CD4-positive, alpha-beta T cell treated with Interleukin-15 for 1 hour (primary cell): ENCODE measurements at regions not wholly inside any gene's neighbourhood (a gene's known extent, or its start where the extent isn't known, plus 50 kb on each side); places are given as distances from the start of the nearest gene placed in this dataset.

Experiments
- DNase-seq: peaks from one replicate; pipeline ENCODE4 v3.0.0-alpha.2; 2020

GRCh38 chr20:6480328-6481200, 286.9 kb upstream of the BMP2 start:
- DNase-seq: no peak

GRCh38 chr20:6473197-6473596, 294.3 kb upstream of the BMP2 start:
- no peak for DNase-seq

DNA sequence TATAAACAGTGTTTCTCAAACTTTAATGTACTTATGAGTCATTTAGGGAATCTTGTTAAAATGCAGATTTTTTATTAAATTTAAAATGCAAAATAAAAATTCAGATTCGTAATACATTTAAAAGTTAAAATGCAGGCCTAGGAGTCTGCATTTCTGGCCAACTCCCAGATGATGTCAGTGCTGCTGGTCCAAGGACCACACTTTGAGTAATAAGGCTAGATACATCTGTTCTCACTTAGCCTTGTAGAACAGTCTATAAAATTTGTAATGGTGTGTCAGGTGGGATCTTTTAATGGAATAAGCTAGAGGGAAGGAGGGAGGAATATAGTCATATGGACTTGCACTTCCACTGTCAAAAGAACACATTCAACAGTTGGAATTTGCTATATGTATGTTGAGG, 295.6 kb upstream of the BMP2 start:
- no peak for DNase-seq

GRCh38 chr20:6471110-6471647, 296.3 kb upstream of the BMP2 start:
- DNase-seq: no peak

GRCh38 chr20:6469695-6470094, 297.8 kb upstream of the BMP2 start:
- no peak for DNase-seq

DNA sequence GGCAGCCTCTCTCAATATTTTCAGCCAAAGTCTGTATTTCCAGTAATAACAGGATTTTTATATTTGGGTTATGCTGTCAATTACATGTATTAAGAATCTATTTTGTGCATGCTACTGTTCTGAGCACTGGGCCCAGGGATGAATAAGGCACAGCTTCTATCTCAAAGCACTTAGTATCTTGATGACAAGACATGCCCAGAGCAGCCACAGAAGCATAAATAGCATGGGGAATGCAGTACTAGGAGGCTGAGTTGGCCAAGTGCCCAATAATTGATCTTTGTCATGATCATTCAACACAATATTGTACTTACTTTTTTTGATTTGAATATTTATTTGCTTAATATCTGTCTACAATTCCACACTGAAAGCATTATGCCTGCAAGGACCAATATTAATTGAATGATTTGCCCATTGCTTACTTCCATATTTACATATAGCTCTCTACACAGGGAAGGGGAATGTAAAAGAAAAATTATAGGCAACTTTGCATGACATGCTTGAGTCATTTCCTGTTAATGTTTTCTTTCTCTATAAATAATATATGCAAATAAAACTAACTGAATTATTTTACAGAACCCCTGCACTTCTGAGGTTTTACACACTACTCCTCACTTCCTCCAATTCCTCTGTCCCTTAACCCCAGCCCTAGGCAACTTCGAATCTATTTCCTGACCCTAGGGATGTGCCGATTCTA, 298.9 kb upstream of the BMP2 start:
- no peak for DNase-seq

GRCh38 chr20:6467562-6467961, 299.9 kb upstream of the BMP2 start:
- DNase-seq: no peak

GRCh38 chr20:6466075-6466810, 301.2 kb upstream of the BMP2 start:
- DNase-seq: no peak

DNA sequence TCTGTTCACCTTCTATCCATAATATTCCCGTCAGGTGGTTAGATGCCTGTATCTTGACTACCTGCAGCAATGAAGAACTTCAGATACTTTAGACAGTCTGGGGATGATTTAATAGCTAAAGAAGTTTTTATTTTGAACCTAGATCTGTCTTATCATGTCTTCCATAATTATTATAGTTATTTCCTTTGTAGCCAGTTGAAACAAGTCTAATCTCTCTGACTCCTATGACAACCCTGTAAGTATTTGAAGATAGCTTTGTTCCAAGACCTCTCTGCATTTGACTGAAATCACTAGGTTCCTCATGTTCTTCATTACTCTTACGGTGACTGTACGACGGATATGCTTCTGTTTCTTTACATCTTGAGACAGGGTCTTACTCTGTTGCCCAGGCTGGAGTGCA, 316.6 kb upstream of the BMP2 start:
- no peak for DNase-seq

GRCh38 chr20:6440443-6440799, 317.6 kb upstream of the FERMT1 start:
- DNase-seq: no peak

DNA sequence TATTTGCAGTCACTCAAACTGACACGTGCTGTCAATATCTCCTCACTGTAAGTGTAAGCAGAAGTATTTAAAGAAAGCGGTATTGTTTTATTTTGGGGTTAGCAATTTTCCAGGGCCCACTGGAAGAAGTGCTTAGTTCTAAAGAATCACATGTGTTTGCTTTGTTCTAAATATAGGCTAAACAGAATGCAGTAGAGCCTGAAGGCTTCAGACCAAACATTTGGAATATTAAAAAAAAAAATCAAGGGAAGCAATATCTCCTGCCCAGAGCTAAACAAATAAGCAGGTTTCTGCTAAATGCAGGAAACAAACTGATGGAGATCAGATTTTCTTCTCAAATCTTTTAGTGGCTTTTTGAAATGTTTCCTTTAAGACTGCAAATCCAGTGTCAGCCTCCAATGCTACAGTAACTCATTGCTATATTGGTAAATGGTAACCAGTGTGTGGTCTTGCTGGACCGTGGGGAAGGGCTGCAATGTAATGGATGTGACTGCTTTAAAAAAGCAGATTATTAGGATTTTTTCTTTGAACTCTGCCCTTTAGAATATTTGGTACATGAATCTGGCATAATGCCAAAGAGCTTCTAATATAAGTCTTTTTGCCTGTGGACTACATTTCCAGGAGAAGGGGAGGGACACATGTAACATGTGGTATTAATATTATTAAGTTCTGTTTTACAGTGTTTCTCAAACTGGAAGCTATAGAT, 317.1 kb upstream of the FERMT1 start:
- DNase-seq: no peak

DNA sequence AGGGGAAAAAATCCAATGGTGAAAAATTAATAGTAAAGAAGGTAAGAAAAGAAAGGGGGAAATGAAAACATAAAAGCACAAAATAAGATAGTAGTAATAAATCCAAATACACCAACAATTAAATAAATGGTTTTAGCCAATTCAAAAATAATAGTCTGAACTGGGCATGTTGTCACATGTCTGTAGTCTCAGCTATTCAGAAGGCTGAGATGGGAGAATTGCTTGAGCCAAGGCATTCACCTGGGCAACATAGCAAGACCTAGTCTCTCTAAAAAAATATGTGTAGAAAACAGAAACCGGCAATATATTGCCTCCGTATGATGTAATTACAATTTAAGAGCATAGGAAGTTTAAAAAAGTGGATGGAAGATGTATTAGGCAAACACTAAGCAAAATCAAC, 311.3 kb upstream of the FERMT1 start:
- DNase-seq: no peak

- no peak for DNase-seq
These were observed 307.6 kb upstream of the FERMT1 start for GRCh38 chr20:6430381-6430780.

GRCh38 chr20:6426287-6426891, 303.6 kb upstream of the FERMT1 start:
- DNase-seq: no peak

DNA sequence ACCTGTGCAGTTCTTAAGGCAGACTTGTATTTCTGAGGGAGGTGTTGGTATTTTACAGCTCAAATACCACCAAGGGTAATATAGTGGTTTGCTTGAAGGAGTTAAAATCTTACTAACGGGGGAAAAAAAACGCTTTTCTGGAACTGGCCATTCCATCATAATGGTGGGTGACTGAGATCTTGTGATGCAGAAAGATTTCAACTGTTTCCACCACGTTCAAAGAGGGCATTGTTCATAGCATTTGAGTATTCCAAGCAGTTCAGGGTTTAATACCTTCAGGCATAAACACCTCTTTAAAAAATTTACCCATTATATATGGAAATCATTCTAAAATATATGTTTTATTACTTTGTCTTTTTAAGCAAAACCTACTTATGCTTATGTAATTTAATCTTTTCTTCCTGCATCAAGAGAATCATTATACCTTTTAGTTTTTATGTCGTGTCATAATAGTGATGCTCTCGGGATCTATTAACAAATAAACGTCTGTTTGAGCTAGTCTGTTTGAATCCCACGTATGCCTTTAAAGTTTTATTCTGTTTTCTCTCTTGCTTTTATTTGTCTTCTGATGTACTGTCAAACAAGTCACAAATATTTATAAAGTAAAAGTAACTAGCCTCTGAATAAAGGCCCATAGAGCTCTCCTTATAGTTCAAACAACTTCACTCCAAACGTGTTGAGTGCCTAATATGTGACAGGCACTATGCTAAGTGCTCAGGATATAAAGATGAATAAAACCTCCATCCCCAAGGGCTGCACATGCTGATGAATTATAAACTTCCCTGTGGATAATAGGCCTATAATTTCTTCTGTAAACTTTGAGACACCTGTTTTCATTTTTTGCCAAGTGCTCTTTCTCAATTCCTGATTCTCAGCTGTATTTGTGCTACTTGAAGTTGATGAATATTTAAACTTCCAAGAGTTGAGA, 298.8 kb upstream of the FERMT1 start:
- DNase-seq: no peak

DNA sequence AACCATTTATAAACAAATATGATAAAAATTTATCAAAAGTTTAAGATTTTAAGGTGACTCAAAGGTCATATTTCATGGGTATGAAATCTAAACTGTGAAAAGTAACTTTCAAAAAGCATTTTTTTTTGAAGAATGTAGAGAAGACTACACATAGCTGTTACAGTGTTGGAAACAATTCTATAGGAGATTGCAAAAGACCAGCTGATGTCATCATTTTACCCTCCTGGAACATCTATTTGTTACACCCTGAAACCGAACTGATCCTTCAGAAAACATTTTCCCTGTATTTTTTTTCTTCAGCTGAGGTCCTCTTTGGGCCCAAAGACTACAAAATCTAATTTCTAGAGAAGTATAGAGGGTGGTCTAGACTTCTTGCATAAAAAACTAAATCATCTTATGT, 297.5 kb upstream of the FERMT1 start:
- DNase-seq: no peak

GRCh38 chr20:6418732-6419131, 295.9 kb upstream of the FERMT1 start:
- DNase-seq: no peak

DNA sequence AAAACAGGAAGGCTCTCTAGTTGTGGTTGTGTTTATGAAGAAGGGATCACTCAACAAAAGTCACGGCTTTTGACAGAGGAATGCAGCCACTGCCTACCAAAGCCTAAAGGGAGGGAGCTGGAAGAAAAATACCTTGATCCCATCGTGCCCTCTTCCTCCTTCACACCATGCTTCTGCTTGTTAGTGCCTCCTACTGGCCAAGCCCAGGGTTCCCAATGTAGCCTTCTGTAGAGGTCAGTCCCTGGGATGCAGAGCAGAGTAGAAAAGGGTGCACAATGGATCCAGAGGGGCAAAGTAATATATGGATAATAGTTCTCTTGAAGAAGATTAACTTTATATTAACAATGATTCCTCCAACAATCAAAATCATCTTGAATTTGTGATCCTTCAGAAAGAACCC, 293.5 kb upstream of the FERMT1 start:
- no peak for DNase-seq

GRCh38 chr20:6411651-6412050, 288.8 kb upstream of the FERMT1 start:
- DNase-seq: no peak

- no peak for DNase-seq
These were observed 287.9 kb upstream of the FERMT1 start for GRCh38 chr20:6410721-6411120.

GRCh38 chr20:6407163-6407562, 284.3 kb upstream of the FERMT1 start:
- DNase-seq: no peak
